IMR-90 (cell line): ENCODE measurements at regions not wholly inside any gene's neighbourhood (a gene's known extent, or its start where the extent isn't known, plus 50 kb on each side); places are given as distances from the start of the nearest gene placed in this dataset.

Experiments
- ATAC-seq: fragments of 200-7000 bp; cut with Tn5 transposase; 2 replicates; pipeline ENCODE4 v1.9.1; 2020; ENCODE audit warnings: low read depth, mild to moderate bottlenecking, moderate library complexity
- BruUV-seq: library from RNA; stranded (reverse); fragments of 400-500 nt; replicated peaks from 2 replicates; lab custom pipeline; 2021; lab: Mats Ljungman, UMichigan
- CTCF ChIA-PET: fragments of 300-600 bp; formaldehyde crosslinking; extraction: SDS; loops from one replicate; lab custom pipeline; 2021; ENCODE audit warnings: antibody characterized with exemption; lab: Yijun Ruan, JAX
- POLR2A ChIA-PET: fragments of 300-600 bp; sonication (Branson Sonifier 250); formaldehyde crosslinking; loops from one replicate; lab custom pipeline; 2022; ENCODE audit warnings: antibody characterized with exemption; ENCODE audit not compliant: unreplicated experiment; lab: Charles Lee
- DNase-seq: peaks from one replicate; pipeline ENCODE4 v3.0.0; 2013
- H2AFZ ChIP-seq: replicated peaks from 2 replicates; pipeline ENCODE3; 2013; ENCODE audit warnings: low read length, mild to moderate bottlenecking; ENCODE audit not compliant: poor library complexity
- H2AK5ac ChIP-seq: 2 replicates; pipeline ENCODE4 v1.6.1; 2013; ENCODE audit warnings: low read depth, low read length, inconsistent platforms
- H2AK9ac ChIP-seq: replicated peaks from 2 replicates; pipeline ENCODE3; 2013; ENCODE audit warnings: mild to moderate bottlenecking, low read depth, low read length, moderate library complexity; ENCODE audit not compliant: poor library complexity
- H2BK120ac ChIP-seq: 2 replicates; pipeline ENCODE4 v1.6.1; 2013; ENCODE audit warnings: low read depth, low read length, inconsistent platforms
- H2BK15ac ChIP-seq: 3 replicates; pipeline ENCODE4 v1.6.1; 2013; ENCODE audit warnings: low read depth, low read length, inconsistent platforms
- H2BK20ac ChIP-seq: 2 replicates; pipeline ENCODE4 v1.6.1; 2013; ENCODE audit warnings: low read depth, mild to moderate bottlenecking, inconsistent platforms, low read length, moderate library complexity
- H2BK5ac ChIP-seq: 2 replicates; pipeline ENCODE4 v1.6.1; 2013; ENCODE audit warnings: mild to moderate bottlenecking, low read depth, low read length, inconsistent platforms; ENCODE audit not compliant: poor library complexity, severe bottlenecking
- H3K14ac ChIP-seq: replicated peaks from 2 replicates; pipeline ENCODE4 v1.6.1; 2013; ENCODE audit warnings: low read depth, low read length, inconsistent platforms
- H3K18ac ChIP-seq: 2 replicates; pipeline ENCODE4 v1.6.1; 2013; ENCODE audit warnings: low read depth, low read length, control low read depth
- H3K23ac ChIP-seq: 2 replicates; pipeline ENCODE4 v1.6.1; 2013; ENCODE audit warnings: low read depth, low read length, inconsistent platforms
- H3K27ac ChIP-seq: 2 replicates; pipeline ENCODE4 v1.5.1; 2013; ENCODE audit warnings: mild to moderate bottlenecking, control low read depth, low read length; ENCODE audit not compliant: insufficient read depth
- H3K27me3 ChIP-seq: 2 replicates; pipeline ENCODE4 v1.6.1; 2013; ENCODE audit warnings: low read length; ENCODE audit not compliant: control insufficient read depth, insufficient read depth
- H3K36me3 ChIP-seq: 2 replicates; pipeline ENCODE4 v1.6.1; 2013; ENCODE audit warnings: low read length, mixed read lengths; ENCODE audit not compliant: control insufficient read depth, insufficient read depth
- H3K4ac ChIP-seq: 2 replicates; pipeline ENCODE4 v1.6.1; 2013; ENCODE audit warnings: low read depth, low read length, inconsistent platforms
- H3K4me1 ChIP-seq: 2 replicates; pipeline ENCODE4 v1.6.1; 2013; ENCODE audit warnings: low read length, mixed read lengths; ENCODE audit not compliant: control insufficient read depth, insufficient read depth
- H3K4me2 ChIP-seq: 2 replicates; pipeline ENCODE4 v1.6.1; 2013; ENCODE audit warnings: low read depth, mild to moderate bottlenecking, control low read depth, low read length, moderate library complexity
- H3K4me3 ChIP-seq: 2 replicates; pipeline ENCODE4 v1.5.1; 2013; ENCODE audit warnings: low read depth, mild to moderate bottlenecking, control low read depth, low read length, moderate library complexity; ENCODE audit not compliant: insufficient read depth
- H3K56ac ChIP-seq: 2 replicates; pipeline ENCODE4 v1.6.1; 2013; ENCODE audit warnings: low read length, inconsistent platforms; ENCODE audit not compliant: insufficient read depth; ENCODE audit errors: extremely low read depth
- H3K79me1 ChIP-seq, 2 experiments: 2 replicates each; pipeline ENCODE4 v1.6.1; 2013; ENCODE audit warnings: low read length in 2 of 2, inconsistent platforms in 1 of 2, low read depth in 1 of 2
- H3K9ac ChIP-seq: 2 replicates; pipeline ENCODE4 v1.6.1; 2013; ENCODE audit warnings: low read depth, low read length, control low read depth
- H3K9me1 ChIP-seq: 2 replicates; pipeline ENCODE4 v1.6.1; 2013; ENCODE audit warnings: low read length, inconsistent platforms; ENCODE audit not compliant: insufficient read depth
- H3K9me3 ChIP-seq: 2 replicates; pipeline ENCODE4 v1.6.1; 2013; ENCODE audit warnings: low read length; ENCODE audit not compliant: control insufficient read depth, insufficient read depth
- H4K20me1 ChIP-seq: 2 replicates; pipeline ENCODE4 v1.6.1; 2013; ENCODE audit warnings: low read length, inconsistent platforms; ENCODE audit not compliant: insufficient read depth
- H4K5ac ChIP-seq: 2 replicates; pipeline ENCODE4 v1.6.1; 2013; ENCODE audit warnings: mild to moderate bottlenecking, low read depth, low read length, control low read depth
- H4K8ac ChIP-seq, 2 experiments: 2 replicates each; pipeline ENCODE4 v1.6.1; 2013; ENCODE audit warnings: low read depth in 2 of 2, low read length in 2 of 2, control low read depth in 1 of 2, inconsistent platforms in 1 of 2
- H4K91ac ChIP-seq: 2 replicates; pipeline ENCODE4 v1.6.1; 2013; ENCODE audit warnings: low read depth, low read length, inconsistent platforms; ENCODE audit not compliant: insufficient read depth
- RAD21 ChIP-seq: IDR thresholded peaks from 2 replicates; pipeline ENCODE4 v1.6.1; 2012; ENCODE audit warnings: low read length, improper control_type of control experiment
- WGBS, 2 experiments: methylation state at CpG; one replicate each; pipeline versions ENCODE4 v1.1.5 to v1.1.7; 2013; ENCODE audit warnings: missing lambda C conversion rate in 2 of 2; ENCODE audit not compliant: insufficient read length in 1 of 2; ENCODE audit errors: extremely low coverage in 2 of 2; 5-methylcytosine and 5-hydroxymethylcytosine counted together
- dilution Hi-C: fragments of 300-500 bp; cut with HindIII; formaldehyde crosslinking; loops from one replicate; pipeline ENCODE4 v1.14.3; 2018; ENCODE audit warnings: low sequenced_read_pairs; ENCODE audit not compliant: unreplicated experiment
- in situ Hi-C: fragments of 300-500 bp; cut with MboI; formaldehyde crosslinking; loops from 3 replicates; pipeline ENCODE4 v1.14.3; 2019; ENCODE audit warnings: low sequenced_read_pairs, inconsistent platforms, mixed read lengths
- intact Hi-C: fragments of 100-400 bp; cut with micrococcal nuclease; formaldehyde crosslinking; loops from 2 replicates; pipeline ENCODE4 v1.10.0; 2022

- intact Hi-C loops = no loop called here
Measured at GRCh38 chr4:28209371-28209924, 1348.8 kb downstream of the STIM2 start.

More at GRCh38 chr4:28209371-28209924, 1348.8 kb downstream of the STIM2 start:
- no peaks in the 10 kb centered on the region for H3K9me1 ChIP-seq
- H2BK20ac ChIP-seq = no peak overlapping the region
- H3K27ac ChIP-seq = no peak overlapping the region
- no peak overlapping the region for H3K56ac ChIP-seq
- POLR2A ChIA-PET = no interaction called here
- in situ Hi-C loops (no loop called here), dilution Hi-C loops (no loop called here)
- H4K5ac ChIP-seq = no peak overlapping the region
- H3K36me3 ChIP-seq = no peaks in the 10 kb centered on the region
- no peak for TF ChIP-seq RAD21
- ATAC-seq (no peak), DNase-seq (no peak)
- H2BK120ac ChIP-seq = no peak overlapping the region
- H3K18ac ChIP-seq = no peak overlapping the region
- H4K91ac ChIP-seq = no peak overlapping the region
- H3K27me3 ChIP-seq = no peaks in the 10 kb centered on the region
- no peak overlapping the region for H3K4me2 ChIP-seq
- no peaks in the 10 kb centered on the region for H4K20me1 ChIP-seq
- no peaks in the 10 kb centered on the region for H3K79me1 ChIP-seq
- H3K4me1 ChIP-seq = peaks cover 2% of the 10 kb centered on the region; the same call in 1 of the 2 replicates
- no peak overlapping the region for H2AK5ac ChIP-seq
- no peak overlapping the region for H2BK15ac ChIP-seq
- H3K9me3 ChIP-seq = no peaks in the 10 kb centered on the region
- no peak overlapping the region for H4K8ac ChIP-seq
- H3K23ac ChIP-seq = no peak overlapping the region
- H3K14ac ChIP-seq = no peak overlapping the region
- no peak overlapping the region for H2AK9ac ChIP-seq
- no CpG with 5 or more reads among the region's 1 CpG for WGBS, 2 experiments
- no peak overlapping the region for H2BK5ac ChIP-seq
- H3K4ac ChIP-seq = no peak overlapping the region
- H2AFZ ChIP-seq = no peak overlapping the region
- CTCF ChIA-PET = no interaction called here
- BruUV-seq = no TSS peak
- H3K4me3 ChIP-seq = no peak overlapping the region
- no peak overlapping the region for H3K9ac ChIP-seq
